ENCODE measurements at regions not wholly inside any gene's neighbourhood (a gene's known extent, or its start where the extent isn't known, plus 50 kb on each side); places are given as distances from the start of the nearest gene placed in this dataset.

DNA sequence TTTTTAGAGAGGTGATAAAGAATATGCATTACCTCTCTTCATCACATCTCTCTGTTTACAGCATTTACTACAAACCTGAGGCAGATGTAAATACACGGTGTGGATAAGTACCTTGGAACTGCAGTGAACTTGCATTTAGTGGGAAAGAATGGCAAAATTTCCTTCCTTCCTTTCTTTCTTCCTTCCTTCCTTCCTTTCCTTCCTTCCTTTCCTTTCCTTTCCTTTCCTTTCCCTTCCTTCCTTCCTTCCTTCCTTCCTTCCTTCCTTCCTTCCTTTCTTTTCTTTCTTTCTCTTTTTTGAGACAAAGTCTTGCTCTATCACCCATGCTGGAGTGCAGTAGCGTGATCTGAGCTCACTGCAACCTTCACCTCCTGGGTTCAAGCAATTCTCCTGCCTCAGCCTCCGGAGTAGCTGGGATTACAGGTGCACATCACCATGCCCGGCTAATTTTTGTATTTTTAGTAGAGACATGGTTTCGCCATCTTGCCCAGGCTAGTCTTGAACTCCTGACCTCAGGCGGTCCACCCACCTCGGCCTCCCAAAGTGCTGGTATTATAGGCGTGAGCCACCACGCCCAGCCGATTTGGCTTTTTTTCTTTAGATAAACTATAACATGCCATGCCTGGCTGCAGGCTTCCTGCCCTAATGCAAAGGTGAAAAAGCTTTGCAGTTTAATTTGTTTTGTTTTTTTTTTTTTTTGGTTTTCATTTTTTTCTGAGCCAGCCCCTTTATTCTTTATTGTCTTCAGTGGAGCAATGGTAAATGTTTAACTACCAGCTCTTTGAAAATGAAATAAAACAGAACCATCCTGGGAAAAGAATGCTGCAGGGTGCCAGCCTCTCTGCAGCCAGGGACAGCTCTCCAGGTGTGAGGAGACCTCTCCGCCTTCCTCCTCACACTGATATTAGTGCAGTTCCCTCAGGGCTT lies 64.2 kb upstream of the NEDD9 start:
- DNase-seq (ENCODE audit: low read depth in 2 of 2), result no peak

DNA sequence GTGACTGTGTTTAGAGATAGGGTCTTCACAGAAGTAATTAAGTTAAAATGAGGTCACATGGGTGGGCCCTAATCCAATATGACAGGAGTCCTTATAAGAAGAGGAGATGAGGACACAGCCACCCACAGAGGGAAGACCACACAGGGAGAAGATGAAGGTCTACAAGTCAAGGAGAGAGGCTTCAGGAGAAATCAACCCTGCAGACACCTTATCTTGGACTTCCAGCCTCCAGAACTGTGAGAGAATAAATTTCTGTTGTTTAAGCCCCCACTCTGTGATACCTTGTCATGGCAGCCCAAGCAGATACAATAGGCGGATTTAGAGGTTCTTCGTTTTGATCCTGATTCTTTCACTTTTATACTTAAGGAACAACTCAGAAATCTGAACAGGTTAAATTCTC lies 63.5 kb upstream of the NEDD9 start:
- no peak for DNase-seq (ENCODE audit: low read depth in 2 of 2)

DNA sequence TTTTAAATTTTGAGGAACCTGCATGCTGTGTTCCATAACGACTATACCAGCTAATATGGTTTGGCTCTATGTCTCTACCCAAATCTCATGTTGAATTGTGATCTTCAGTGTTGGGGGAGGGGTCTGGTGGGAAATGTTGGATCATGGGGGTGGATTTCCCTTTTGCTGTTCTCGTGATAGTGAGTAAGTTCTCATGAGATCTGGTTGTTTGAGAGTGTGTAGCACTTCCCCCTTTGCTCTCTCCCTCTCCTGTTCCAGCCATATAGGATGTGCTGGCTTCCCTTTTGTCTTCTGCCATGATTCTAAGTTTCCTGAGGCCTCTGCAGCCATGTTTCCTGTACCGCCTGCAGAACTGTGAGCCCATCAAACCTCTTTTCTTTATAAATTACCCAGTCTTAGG lies 61.8 kb upstream of the NEDD9 start:
- DNase-seq (ENCODE audit: low read depth in 2 of 2), result no peak

DNA sequence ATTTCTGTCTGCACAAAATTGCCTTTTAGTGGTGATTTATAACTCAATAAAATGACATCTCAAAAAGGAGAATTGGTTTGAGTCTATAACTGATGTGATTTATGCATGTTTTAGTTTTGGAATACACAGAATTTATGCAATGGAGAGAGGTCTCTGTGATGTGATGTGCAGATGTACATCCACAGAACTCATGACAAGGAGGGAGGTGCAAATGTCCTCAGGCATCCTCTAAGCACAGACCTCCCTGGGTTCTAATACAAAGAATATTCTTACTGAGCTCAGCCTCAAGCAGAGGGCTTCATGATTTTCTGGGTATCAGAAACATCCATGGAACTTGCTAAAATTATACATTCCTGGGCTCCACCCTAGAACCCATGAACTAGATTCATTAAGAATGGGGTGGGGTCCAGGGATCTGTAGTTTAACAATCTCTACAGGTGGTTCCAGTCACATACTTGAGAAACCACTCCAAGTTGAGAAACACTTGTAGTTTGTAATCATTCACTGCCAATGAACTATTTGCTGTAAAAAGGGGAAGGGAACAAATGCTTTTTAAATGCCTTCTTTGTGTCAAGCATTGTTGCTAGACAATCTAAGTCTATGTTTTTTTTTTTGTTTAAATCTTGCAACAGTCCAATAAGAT lies 60.2 kb upstream of the NEDD9 start:
- no peak for DNase-seq (ENCODE audit: low read depth in 2 of 2)

DNA sequence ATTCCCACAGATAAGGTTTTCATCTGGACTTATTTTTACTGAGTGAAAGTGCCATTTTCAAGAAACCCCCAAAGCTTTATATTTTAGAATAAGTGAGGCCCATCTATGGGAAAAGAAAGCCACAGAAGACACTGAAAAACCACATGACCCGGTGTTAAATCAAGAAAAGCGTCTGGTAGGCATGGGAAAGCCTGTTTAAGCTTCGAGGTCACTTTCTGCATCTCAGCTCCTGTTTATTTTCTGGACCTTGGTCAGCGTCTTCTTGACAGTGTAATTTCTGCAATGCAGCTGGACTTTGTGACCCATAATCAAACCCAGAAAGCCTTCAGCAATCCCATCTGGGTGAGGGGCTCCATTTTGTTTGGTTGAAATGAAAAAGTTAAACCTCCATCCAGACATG lies 59.6 kb upstream of the NEDD9 start:
- DNase-seq (ENCODE audit: low read depth in 2 of 2), result no peak

DNA sequence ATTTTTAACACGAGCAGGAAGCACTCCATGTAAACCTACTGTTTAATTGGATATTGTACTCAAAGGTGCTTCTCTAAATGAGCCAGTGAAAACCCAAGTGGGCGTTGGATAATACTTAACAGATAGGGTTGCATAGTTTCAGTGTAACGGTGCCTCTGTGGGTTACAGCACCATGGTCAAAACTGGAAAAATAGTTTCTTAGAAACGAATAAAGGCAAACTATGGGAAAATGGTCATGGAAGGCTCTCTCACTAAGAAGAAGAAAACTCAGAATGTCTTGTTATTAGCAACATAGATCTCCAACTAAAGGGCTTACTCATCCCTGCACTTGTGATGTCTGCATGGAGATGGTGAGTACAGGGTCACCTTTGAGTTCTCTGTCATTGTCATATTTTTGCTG lies 59.1 kb upstream of the NEDD9 start:
- no peak for DNase-seq (ENCODE audit: low read depth in 2 of 2)

DNA sequence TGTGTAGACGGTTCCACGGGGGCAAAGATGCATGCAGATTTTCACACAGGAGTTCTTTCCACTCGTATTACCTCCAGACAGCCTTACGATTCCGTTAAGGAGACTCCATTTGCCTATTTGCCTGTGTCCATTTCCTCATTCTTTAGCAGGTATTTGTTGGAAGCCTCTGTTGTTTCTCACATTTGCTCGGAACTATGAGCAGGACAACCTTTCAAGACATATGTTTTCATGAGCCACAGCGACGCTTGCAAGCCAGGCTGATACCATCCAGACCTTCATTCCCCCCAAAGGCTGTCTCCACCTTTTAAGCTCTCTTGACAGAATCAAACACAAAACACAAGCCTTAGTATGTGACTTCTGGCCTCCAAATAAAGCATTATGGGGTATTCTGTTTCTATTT lies 57.6 kb upstream of the NEDD9 start:
- no peak for DNase-seq (ENCODE audit: low read depth in 2 of 2)

DNA sequence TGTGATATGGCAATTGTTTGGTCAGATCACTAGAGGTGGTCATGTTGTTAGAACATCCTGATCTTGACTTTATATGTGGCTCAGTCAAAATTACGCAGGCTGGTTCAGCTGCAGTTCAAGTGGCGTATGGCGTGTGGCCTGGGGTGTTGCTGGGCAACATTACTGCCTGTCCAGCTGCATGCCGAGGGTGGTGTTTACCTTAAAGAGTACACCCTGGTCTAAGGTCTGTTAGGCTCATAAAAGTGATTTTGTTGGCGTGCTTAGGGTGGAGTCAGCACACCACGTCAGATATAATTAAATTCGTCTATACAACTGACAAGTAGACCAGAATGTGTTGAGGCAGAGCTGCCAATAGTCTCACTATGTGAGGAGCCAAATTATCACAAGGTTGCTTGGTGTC lies 55.6 kb upstream of the NEDD9 start:
- no peak for DNase-seq (ENCODE audit: low read depth in 2 of 2)

DNA sequence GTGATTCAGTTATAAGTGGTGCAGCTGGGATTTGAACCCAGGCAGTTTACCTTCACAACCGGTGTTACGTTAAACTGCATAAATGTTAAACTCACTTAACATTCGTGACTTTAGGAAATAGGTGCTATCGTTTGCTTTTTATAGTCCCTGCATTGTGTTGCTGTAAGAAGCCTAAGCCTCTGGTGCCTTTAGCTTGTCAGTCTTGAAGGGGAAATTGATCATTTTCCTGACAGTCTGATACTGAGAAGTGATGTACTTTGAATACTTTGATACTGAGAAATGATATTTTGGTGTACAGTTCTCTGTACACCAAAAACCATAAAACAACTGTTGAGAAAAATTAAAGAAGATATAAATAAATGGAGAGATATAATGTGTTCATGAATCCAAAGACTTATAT lies 52.5 kb upstream of the NEDD9 start:
- no peak for DNase-seq (ENCODE audit: low read depth in 2 of 2)

DNA sequence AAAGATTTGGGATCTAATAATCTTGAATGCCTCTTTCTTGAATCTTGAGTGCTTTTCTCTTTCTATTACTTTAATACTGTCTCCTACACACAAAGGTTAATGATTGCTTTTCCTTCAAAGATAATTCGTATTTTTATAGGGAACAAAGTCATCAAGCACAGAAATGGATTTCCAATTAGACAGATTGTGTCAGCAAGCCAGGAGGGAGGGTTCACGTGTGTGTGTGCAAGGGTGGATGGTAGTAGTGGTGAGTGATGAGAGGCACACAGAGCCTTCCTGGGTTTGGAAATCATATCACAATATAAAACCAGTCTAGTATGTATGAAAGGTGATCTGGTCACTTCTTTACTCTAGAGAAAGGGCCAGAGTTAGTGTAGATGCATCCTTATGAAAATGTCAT lies 51.2 kb upstream of the NEDD9 start:
- DNase-seq (ENCODE audit: low read depth in 2 of 2), result no peak

DNA sequence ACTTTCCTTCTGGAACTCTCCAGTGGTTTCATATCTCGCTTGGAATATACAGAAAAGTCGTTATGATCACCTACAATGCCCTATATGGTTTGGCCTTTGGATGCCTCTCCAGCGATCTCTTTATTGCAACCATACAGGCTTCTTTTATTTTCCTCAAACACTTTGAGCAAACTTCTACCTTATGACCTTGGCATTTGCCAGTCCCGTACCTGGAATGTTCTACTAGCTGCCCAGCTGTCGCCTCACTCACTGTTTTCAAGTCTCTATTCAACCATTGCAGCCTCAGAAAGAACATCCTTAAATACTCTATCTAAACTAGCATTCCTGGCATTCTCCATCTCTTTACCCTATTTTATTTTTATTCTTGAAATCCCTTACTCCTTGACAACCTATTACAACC lies 50.4 kb upstream of the NEDD9 start:
- no peak for DNase-seq (ENCODE audit: low read depth in 2 of 2)

All from stimulated activated CD8-positive, alpha-beta memory T cell treated with anti-CD3 and anti-CD28 coated beads, Interleukin-7, amount 100 ng/mL, for 4 hours (primary cell).